Dedifferentiated amniotic fluid mesenchymal stem cell (primary cell): ENCODE measurements at regions not wholly inside any gene's neighbourhood (a gene's known extent, or its start where the extent isn't known, plus 50 kb on each side); places are given as distances from the start of the nearest gene placed in this dataset.

ENCODE experiments used
- DNase-seq: peaks from one replicate; pipeline ENCODE4 v3.0.0-alpha.2; 2016; ENCODE audit errors: extremely low spot score

DNA sequence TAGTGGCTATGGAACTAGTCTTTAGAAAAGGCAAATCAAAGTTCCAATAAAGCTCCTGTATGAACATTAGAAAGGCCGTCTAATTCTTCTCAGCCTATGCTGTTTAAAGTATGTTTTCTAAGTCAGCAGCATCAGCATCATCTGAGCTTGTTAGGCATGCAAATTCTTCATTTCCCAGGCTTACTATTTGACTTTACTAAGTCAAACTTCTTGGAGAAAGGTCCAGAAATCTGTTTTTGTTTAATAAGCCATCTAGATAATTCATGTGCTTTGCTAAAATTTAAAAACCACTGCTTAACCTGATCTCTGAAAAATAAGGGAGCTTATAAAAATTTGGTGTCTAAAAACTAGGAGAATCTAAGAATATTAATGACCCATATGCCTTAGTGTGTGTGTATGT is 200.2 kb upstream of the SGCD start:
- no peak for DNase-seq

DNA sequence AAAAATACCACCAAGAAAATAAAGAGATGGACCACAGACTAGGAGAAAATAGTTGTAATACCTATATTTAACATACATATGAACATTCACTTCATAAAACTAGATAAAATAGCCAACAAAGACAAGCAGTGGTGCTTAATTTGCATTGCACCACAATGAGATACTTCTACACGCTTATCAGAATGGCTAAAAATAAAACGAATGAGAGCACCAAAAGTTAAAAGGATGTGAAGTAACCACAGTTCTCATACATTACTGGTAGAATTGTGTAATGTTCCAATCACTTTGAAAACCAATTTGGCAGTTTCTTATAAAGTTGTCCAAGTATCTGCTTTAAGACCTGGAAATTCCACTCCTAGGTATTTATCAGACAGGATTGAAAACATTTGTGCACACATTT is 198.9 kb upstream of the SGCD start:
- no peak for DNase-seq

DNA sequence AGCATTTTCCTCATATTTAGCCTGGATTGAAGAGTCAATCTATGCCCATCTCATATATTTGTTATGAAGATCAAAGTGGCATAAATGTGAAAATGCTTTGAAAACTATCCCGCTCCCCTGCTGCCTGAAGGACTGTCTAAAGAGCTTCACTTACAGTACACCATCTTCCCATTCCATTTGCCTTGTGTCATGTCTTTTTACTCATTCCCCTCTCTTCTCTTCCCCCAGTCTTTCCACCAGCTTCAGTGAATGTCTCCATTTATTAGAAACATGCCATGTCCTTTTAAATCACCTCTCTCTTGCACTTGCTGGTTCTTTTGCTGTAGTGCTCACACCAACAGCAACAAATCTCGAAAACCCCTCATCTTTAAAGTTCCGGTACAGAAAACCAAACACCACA is 192.7 kb upstream of the SGCD start:
- DNase-seq: no peak

GRCh38 chr5:156135531-156135930 is 191.4 kb upstream of the SGCD start:
- no peak for DNase-seq

DNA sequence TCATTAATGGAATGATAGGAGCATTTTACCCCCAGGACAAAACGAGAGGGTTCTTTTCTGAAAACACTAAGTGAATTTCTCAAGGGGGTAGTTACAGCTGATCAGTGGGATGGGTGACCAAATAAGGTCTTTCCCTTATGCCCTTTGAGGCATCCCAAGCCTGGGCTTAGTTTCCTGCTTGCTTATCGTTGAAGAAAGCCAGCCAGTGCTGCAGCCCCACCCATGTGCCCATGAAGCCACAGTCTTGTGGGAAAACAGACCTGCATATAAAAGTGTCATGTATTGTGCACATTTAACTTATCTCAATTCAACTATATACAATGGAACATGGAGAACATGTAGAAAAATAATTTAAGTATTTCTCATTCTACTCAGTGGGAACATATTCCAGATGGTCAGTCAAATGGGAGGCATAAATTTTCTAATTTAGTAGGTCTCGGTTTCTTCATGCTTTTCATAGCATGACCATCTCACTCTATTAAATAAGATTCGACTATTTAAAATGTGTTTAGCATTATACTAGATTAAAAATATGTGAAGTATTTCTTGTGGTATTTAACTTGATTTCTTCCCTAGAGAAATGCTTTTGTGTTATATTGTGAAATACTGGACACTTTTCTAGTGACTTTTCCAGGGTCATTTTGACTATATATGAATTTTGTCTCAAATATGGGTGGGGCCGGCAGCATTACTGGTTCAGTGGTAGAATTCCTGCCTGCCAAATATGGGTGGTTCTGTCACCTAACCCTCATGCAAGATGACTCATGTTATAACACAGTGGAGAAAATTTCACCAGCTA is 189.7 kb upstream of the SGCD start:
- DNase-seq: peak; percentile 40

- DNase-seq: no peak
Measured at GRCh38 chr5:156142867-156143266, 184.1 kb upstream of the SGCD start.

DNA sequence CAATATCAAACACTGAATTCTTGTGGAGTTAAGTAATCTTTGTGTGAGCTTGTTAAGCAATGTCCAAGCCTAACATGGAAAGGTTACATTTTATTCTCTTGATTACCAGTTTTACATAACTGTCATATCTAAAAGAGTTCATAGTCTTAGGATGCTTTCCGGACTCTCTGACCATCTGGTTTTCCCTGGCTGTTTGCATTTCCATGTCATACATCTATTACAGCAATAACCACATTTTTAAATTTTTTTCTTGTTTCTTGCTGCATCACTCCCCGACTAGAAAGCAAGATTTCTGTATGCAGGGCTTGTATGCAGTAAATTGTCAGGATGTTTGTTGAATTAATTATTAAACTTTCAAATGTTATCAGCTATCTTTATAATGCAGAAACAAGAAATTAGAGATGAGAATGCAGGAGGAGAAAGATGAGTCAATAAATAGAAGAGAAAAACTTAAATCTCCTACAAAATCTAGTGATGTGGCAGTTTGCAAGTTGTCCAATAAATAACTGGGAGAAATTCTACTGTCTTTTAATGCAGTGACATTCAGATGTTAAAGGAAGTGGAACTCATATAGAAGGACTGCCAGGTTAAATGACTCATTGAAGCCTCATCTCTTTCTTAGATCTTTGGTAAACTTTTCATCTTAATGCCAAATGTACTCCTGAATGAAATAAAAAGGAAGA is 179.6 kb upstream of the SGCD start:
- peak; percentile 57 for DNase-seq

GRCh38 chr5:156147944-156148285 is 179.0 kb upstream of the SGCD start:
- DNase-seq: no peak

GRCh38 chr5:156148301-156148700 is 178.7 kb upstream of the SGCD start:
- peak; percentile 46 for DNase-seq

DNA sequence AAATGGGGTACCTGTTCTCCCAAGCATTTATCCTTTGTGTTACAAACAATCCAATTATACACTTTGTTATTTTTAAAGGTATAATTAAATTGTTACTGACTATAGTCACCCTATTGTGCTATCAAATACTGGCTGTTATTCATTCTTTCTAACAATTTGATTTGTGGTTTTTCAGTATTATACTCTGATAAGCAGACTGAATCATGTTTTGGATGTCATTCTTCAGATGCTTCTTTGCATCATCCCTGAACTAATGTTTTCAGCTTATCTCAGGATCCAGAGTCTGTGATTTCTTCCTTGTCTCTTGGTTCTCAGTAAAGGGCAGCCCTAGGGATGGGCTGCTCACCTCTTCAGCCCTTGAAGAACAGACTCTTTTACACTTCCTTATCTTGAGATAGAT is 177.8 kb upstream of the SGCD start:
- DNase-seq: peak; percentile 20

- DNase-seq: no peak
Measured at GRCh38 chr5:156153602-156154001, 173.4 kb upstream of the SGCD start.

GRCh38 chr5:156154757-156155156 is 172.2 kb upstream of the SGCD start:
- DNase-seq: no peak

DNA sequence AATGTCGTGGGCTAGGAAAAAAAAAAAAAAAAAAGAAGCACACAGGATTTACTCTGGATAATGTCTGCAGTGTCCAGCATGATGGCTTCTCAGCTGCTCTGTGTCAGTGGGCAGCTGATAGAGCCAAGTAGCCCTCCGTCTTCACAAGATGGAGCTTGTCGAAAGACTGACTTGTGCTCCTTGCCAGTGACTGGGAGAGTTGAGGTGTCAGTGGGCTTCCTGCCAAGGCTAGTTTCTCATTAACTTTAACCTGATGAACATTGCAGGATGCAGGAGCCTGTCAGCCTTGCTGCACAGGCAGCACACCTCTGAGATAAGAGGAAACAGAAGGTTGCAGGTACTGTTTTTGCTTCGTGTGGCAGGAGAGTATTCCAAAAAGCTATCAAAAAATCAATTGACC is 171.4 kb upstream of the SGCD start:
- no peak for DNase-seq

DNA sequence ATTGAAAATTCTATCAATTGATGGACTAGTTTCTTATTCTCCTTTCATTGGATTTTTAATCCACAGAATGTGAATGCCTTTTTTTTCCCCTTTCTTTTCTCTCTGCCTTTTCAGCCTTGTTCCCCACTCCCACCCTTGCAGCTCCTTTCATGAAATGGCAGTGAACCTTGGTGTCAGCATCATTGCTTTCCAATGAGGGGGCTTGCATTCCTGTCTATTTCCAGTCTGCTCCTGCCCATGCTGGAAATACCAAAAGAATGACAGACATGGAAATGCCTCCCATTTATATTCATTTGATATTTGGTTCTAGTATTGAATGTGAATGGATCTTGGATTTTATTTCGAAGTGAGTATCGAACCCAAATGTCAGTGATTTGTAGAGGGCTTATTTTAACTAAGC is 162.7 kb upstream of the SGCD start:
- DNase-seq: no peak

DNA sequence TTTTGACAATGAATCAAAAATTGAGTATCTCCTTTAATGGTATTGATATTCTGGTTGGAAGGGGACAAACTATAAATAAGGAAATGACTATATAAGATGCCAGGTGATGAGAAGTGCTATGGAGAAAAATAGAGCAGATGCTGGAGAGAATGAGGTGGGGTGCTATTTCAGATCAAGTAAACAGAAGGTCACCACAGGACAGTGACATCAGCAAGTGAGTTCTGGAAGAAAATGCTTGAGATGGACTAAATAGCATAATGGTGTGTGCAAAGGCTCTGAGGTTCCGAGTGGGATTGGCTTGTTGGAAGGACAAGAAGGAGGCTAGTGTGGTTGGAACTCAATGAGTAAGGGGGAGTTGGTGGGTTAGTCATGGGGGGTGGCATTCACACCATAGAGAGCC is 157.5 kb upstream of the SGCD start:
- DNase-seq: no peak

DNA sequence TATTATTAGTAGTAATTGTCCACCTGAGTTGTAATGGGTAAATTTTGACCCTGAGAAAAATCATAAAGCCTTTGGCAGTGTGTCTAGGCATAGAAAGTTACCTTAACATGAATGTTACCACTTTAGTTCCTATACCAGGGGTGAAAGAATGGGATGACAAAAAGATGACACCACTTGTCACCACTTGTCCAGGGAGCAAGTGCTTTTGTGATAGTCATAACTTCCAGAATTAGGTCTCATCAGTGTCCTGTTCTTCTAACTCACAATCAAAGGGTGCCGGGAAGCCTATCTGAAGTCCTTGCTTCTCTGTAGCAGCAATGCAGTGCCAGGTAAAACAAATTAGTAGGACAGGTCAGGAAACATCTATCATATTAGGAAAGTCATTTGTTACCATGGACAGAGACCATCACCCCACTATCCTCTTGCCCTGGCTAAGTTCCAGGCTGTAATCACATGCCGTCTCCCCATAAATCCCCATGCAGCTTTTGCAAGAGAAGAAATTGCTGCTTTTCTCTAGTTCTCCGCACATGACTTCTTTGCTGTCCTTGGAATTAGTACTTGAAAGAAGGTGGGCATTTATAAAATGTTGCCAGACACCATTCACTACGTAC is 156.5 kb upstream of the SGCD start:
- no peak for DNase-seq

GRCh38 chr5:156174225-156174624 is 152.7 kb upstream of the SGCD start:
- no peak for DNase-seq

- DNase-seq: no peak
Measured at GRCh38 chr5:156178117-156178516, 148.8 kb upstream of the SGCD start.

GRCh38 chr5:156181656-156182055 is 145.3 kb upstream of the SGCD start:
- no peak for DNase-seq

DNA sequence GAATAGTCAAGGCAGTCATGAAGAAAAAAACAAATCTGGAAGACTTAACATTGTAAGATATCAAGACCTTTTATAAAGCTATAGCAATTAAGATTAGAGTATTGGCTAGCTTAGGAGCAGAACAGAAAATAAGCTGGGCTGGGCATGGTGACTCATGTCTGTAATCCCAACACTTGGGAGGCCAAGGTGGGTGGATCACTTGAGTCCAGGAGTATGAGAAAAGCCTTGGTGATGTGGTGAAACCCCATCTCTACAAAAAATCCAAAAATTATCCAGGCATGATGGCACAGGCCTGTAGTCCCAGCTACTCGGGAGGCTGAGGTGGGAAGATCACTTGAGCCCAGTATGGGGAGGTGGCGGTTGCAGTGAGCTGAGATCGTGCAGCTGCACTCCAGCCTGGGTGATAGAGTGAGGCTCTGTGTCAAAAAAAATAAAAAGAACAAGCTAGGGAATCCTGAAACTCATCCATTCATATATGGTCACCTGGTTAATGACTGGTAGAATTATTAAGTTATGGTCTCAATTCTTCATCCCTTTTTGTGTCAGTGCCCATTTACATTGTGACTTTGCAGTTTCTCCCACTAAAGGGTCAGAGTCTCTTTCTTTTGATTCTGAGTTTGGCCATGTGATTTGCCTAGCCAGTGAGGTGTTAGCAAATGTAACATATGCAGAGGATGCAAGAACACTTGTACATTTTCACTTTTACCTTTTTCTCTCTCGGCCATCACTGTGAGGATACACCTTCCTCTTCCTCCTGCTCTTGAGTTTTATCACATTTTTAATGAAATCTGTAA is 144.6 kb upstream of the SGCD start:
- no peak for DNase-seq

GRCh38 chr5:156186760-156187159 is 140.2 kb upstream of the SGCD start:
- DNase-seq: no peak

DNA sequence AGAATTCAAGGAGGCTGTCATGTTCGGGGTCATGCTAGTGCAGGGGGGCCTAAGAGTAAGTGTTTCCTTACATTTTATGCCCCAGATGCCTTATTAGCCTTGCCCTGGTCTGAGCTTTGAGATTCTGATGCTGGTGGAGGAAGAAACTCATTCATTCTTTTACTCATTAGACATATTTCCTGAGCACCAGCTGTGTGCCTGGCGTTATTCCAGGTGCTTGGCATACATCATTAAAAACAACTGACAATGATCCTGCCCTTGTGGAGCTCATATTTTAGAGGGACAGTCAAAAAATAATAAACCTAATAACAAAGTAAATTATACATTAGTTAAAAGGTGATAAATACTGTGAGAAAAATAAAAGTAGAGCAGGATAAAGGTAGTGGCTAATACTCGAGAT is 138.9 kb upstream of the SGCD start:
- DNase-seq: no peak
